DND-41 (cell line): ENCODE measurements at regions not wholly inside any gene's neighbourhood (a gene's known extent, or its start where the extent isn't known, plus 50 kb on each side); places are given as distances from the start of the nearest gene placed in this dataset.
"Not testable (repeated sequence)": the region's sequence is repeated elsewhere in the genome, so short reads cannot be mapped to it uniquely, and the experiment has no call there.

ENCODE experiments used
- ATAC-seq: fragments of 200-7000 bp; cut with Tn5 transposase; 3 replicates; pipeline ENCODE4 v1.9.1; 2021; ENCODE audit warnings: low read depth; ENCODE audit not compliant: insufficient read depth
- DNase-seq: peaks from one replicate; pipeline ENCODE4 v3.0.0-alpha.2; 2020
- H2AFZ ChIP-seq: 2 replicates; pipeline ENCODE4 v1.6.0; 2012; ENCODE audit warnings: low read depth, low read length
- H3K27ac ChIP-seq: 2 replicates; pipeline ENCODE4 v1.5.1; 2012; ENCODE audit warnings: low read length, inconsistent platforms
- H3K27me3 ChIP-seq: fragments of 200-600 bp; sonication (generic); 2 replicates; pipeline ENCODE4 v1.6.0; 2012; ENCODE audit warnings: low read length, mild to moderate bottlenecking, inconsistent platforms; ENCODE audit not compliant: insufficient read depth, poor library complexity
- H3K36me3 ChIP-seq: 2 replicates; pipeline ENCODE4 v1.5.1; 2012; ENCODE audit warnings: low read length, inconsistent platforms; ENCODE audit not compliant: insufficient read depth
- H3K4me1 ChIP-seq: 2 replicates; pipeline ENCODE4 v1.5.1; 2012; ENCODE audit warnings: mild to moderate bottlenecking, low read length; ENCODE audit not compliant: insufficient read depth
- H3K4me2 ChIP-seq: 2 replicates; pipeline ENCODE4 v1.6.0; 2012; ENCODE audit warnings: mild to moderate bottlenecking, moderate library complexity, low read length, inconsistent platforms; ENCODE audit not compliant: insufficient read depth
- H3K4me3 ChIP-seq, 2 experiments: fragments of 200-600 bp in 1 of 2; shearing (Covaris generic) in 1 of 2; 2 replicates each; pipeline ENCODE4 v1.5.1; 2012 to 2016; ENCODE audit warnings: inconsistent platforms in 2 of 2, low read length in 2 of 2, mild to moderate bottlenecking in 2 of 2, low read depth in 1 of 2, moderate library complexity in 1 of 2
- H3K79me2 ChIP-seq: 2 replicates; pipeline ENCODE4 v1.6.0; 2012; ENCODE audit warnings: low read length, inconsistent platforms; ENCODE audit not compliant: insufficient read depth
- H3K9ac ChIP-seq: 2 replicates; pipeline ENCODE4 v1.6.0; 2012; ENCODE audit warnings: low read depth, mild to moderate bottlenecking, inconsistent platforms, low read length, moderate library complexity
- H3K9me3 ChIP-seq: 2 replicates; pipeline ENCODE4 v1.5.1; 2012; ENCODE audit warnings: low read length, moderate library complexity, mild to moderate bottlenecking, inconsistent platforms; ENCODE audit not compliant: insufficient read depth, severe bottlenecking
- H4K20me1 ChIP-seq: 2 replicates; pipeline ENCODE4 v1.6.0; 2012; ENCODE audit warnings: low read length; ENCODE audit not compliant: insufficient read depth
- CTCF ChIP-seq: IDR thresholded peaks from 2 replicates; pipeline ENCODE4 v1.5.1; 2012; ENCODE audit warnings: borderline replicate concordance, low read length, moderate library complexity, mild to moderate bottlenecking; ENCODE audit not compliant: poor library complexity, severe bottlenecking; ENCODE audit errors: extremely low read depth
- EZH2 ChIP-seq: IDR thresholded peaks from 3 replicates; pipeline ENCODE4 v1.6.1; 2012; ENCODE audit warnings: borderline replicate concordance, low read depth, mild to moderate bottlenecking, moderate library complexity, low read length, inconsistent platforms; ENCODE audit not compliant: severe bottlenecking

GRCh38 chr10:101280511-101280910, 51.2 kb upstream of the LBX1 start:
- Histone ChIP-seq H3K27ac (no peak overlapping the region), H2AFZ (no peak overlapping the region), H3K4me1 (peaks cover 2% of the 10 kb centered on the region), H3K79me2 (no peaks in the 10 kb centered on the region), H3K4me2 (no peak overlapping the region), H3K27me3 (peaks cover 7% of the 10 kb centered on the region), H4K20me1 (no peaks in the 10 kb centered on the region), H3K4me3 (no peak overlapping the region), H3K9me3 (no peaks in the 10 kb centered on the region), H3K9ac (no peak overlapping the region), H3K36me3 (no peaks in the 10 kb centered on the region)
- ATAC-seq: no peak
- no peak for DNase-seq
- no peak for TF ChIP-seq EZH2
- TF ChIP-seq CTCF: no peak

- H3K36me3 ChIP-seq, H3K4me3 ChIP-seq, H4K20me1 ChIP-seq, H3K79me2 ChIP-seq, DNase-seq, H2AFZ ChIP-seq, H3K4me2 ChIP-seq, H3K27me3 ChIP-seq, H3K9me3 ChIP-seq, H3K4me1 ChIP-seq, ATAC-seq, H3K27ac ChIP-seq, H3K9ac ChIP-seq: not testable (repeated sequence)
Observed at GRCh38 chr10:101280921-101281320, 51.7 kb upstream of the LBX1 start.

- ATAC-seq (no peak), DNase-seq (no peak)
- Histone ChIP-seq H3K79me2 (no peaks in the 10 kb centered on the region), H3K4me1 (peaks cover 4% of the 10 kb centered on the region), H3K27me3 (peaks cover 19% of the 10 kb centered on the region), H3K36me3 (no peaks in the 10 kb centered on the region), H3K9ac (no peak overlapping the region), H3K9me3 (no peaks in the 10 kb centered on the region), H3K4me3 (no peak overlapping the region), H3K4me2 (no peak overlapping the region), H3K27ac (no peak overlapping the region), H2AFZ (no peak overlapping the region), H4K20me1 (no peaks in the 10 kb centered on the region)
- TF ChIP-seq CTCF: no peak
- TF ChIP-seq EZH2: no peak
Observed at GRCh38 chr10:101282947-101283346, 53.7 kb upstream of the LBX1 start.

GRCh38 chr10:101283762-101284100, 54.5 kb upstream of the LBX1 start:
- no peak for TF ChIP-seq CTCF
- no peak for TF ChIP-seq EZH2
- H3K9ac ChIP-seq: no peak overlapping the region
- H3K27me3 ChIP-seq: peaks cover 20% of the 10 kb centered on the region
- ATAC-seq (no peak), DNase-seq (no peak)
- H3K36me3 ChIP-seq: no peaks in the 10 kb centered on the region
- no peak overlapping the region for H2AFZ ChIP-seq
- H3K27ac ChIP-seq: no peak overlapping the region
- H3K9me3 ChIP-seq: no peaks in the 10 kb centered on the region
- no peaks in the 10 kb centered on the region for H3K79me2 ChIP-seq
- peaks cover 4% of the 10 kb centered on the region for H3K4me1 ChIP-seq
- no peaks in the 10 kb centered on the region for H4K20me1 ChIP-seq
- no peak overlapping the region for H3K4me2 ChIP-seq
- H3K4me3 ChIP-seq: no peak overlapping the region
